ENCODE measurements at regions not wholly inside any gene's neighbourhood (a gene's known extent, or its start where the extent isn't known, plus 50 kb on each side); places are given as distances from the start of the nearest gene placed in this dataset.
"Not testable (repeated sequence)": the region's sequence is repeated elsewhere in the genome, so short reads cannot be mapped to it uniquely, and the experiment has no call there.

DNA sequence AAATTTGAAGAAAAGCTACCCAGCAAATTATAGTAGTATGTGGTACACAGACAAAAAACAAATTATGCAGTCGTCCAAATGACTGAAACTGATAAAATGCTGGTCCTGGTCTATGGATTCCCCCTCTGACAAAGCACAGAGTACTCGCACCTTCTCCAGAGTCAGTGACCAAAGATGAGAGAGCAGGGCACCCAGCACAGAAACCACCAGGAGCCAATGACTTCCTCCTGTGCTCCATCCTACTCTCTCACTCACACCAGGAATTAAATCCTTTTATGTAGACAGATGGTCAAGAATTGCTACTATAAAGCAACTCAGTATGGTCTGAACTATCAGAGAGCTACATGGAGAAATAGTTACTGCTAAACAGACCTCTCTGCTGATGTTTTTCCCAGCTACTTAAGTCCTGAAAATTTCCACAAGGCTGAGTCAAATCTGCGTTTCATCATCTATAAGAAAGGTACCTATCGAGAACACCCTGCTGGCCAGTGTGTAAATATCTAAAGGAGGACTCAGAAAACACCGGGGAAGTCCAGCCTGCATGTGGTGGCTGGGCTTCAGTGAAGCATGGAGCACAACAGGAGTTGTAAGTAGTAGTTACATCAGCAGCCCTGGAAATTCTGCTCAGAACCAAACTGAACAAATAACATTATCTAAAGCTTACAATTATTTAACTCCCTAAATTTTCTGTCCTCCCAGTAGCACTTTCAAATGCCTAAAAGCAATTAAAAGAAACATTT lies 84.5 kb upstream of the FBXO28 start:
- not testable (repeated sequence) for DNase-seq (ENCODE audit: low spot score)

DNA sequence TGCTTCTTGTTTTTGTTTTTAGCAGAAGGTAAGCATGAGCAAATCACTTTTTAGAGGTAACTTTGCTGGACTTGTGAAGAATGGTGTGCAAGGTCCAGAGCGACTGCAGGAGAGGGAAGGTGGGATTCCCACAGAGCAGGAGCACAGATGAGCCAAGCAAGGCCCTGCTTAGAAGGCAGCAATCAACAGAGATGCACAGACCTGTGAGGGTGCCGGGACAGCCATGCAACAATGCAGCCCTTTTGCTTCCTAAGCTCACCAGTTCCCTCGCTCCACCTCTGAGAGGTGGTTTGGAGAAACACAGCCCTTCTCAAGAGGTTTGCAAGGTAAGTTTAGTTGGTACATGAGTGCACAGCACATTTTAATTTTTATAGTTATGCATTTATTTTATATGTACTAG lies 85.1 kb upstream of the FBXO28 start:
- not testable (repeated sequence) for DNase-seq (ENCODE audit: low spot score)

DNA sequence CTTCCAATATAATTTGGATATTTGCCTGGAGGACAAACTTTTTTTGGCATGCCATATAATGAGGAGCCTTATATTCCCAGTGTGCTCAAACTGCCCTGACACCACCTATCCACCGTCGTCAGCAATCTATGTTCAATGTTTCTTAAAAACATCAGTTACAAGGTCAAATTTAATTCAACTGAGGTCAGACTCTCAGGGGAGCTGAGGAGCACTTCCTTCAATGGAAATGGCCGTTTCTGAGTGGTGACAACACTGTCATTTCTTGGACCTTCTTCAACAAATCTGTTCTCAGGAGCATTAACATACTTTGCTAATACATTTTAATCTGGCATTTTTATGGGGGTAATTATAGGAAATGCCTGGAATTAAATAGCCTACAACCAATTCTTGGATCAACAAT lies 90.8 kb upstream of the FBXO28 start:
- DNase-seq (ENCODE audit: low spot score), result not testable (repeated sequence)

DNA sequence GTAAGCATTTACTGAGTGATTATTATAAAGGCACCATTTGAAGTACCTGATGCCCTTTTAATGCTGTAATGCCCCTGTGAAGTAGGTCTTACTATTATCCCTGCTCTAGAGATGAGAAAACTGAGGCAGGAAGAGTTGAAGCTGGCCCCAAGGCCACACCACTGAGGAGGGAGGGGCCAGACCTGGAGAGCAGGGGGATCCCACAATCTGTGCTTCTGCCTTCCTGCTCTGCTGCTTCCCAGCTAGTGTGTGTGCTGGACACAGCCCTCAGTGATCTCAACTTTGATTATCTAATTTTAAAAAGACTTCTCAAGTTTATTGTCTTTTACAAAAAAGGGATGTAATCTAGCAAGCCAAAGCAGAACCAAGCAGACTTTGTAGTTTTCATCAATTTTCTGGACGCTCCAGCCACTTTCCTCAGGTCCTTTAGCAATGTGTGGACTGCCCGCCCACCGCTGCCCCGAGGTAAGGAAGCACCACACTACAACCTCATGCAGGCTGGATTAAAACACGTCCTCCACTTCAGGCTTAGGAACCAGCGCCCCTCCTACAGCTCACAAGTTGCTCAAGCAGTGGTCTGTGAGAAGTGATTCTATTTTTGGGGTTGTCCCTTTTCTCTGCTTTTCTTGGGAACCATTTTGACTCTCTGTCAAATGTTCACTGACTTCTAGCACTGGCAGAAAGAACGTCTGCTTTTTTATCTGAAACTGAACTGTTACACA lies 91.5 kb upstream of the FBXO28 start:
- DNase-seq (ENCODE audit: low spot score), result not testable (repeated sequence)

DNA sequence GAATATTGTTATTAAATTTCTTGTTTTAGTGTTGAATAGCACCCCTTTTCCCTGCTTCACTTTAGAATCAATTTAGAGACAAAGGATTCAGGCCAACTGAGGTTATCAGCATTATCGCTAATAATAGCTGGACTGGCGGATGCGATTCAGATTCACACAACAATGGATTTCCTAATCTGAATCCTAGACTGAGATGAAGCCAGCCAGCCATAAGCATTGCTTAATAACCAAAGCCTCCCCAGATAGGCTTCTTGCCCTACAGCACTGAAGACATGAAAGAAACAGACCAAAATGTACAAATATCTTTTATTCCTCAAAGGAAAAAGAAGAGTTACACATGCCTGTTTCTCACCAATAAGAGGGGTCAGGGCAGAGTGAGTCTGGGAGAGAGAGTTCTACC lies 94.0 kb upstream of the FBXO28 start:
- not testable (repeated sequence) for DNase-seq (ENCODE audit: low spot score)

DNA sequence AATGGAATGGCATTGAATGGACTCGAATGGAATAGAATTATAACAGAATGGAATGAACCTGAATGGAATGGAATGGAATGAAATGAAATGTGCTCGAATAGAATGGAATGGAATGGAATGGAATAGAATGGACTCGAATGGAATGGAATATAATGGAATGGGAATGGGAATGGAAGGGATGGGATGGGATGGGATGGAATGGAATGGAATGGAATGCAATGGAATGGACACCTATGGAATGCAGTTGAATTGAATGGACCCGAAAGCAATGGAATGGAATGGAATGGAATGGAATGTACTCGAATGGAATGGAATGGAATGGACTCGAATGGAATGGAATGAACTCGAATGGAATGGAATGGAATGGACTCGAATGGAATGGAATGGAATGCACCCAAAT lies 98.1 kb upstream of the FBXO28 start:
- not testable (repeated sequence) for DNase-seq (ENCODE audit: low spot score)

DNA sequence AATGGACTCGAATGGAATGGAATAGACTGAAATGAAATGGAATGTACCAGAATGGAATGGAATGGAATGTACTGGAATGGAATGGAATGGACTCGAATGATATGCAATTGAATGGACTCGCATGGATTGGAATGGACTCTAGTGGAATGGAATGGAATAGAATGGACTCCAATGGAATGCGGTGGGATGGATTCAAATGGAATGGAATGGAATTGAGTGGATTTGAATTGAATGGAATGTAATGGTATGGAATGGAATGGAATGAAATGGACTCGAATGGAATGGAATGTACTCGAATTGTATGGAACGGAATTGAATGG lies 99.6 kb upstream of the FBXO28 start:
- no peak for DNase-seq (ENCODE audit: low spot score)

DNA sequence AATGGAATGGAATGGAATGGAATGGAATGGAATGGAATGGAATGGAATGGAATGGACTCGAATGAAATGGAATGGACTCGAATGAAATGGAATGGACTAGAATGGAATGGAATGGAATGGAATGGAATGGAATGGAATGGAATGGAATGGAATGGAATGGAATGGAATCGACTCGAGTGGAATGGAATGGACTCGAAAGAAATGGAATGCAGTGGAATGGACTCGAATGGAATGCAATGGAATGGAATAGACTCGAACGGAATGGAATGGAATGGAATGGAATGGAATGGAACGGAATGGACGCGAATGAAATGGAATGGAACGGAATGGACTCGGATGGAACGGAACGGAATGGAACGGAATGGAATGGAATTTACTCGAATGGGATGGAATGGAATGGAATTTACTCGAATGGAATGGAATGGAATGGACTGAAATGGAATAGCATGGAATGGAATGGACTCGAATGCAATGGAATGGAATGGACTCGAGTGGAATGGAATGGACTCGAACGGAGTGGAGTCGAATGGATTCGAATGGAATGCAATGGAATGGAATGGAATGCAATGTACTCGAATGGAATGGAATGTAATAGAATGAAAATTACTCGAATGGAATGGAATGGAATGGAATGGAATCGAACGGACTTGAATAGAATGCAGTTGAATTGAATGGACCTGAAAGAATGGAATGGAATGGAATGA lies 100.1 kb upstream of the FBXO28 start:
- DNase-seq (ENCODE audit: low spot score), result not testable (repeated sequence)

DNA sequence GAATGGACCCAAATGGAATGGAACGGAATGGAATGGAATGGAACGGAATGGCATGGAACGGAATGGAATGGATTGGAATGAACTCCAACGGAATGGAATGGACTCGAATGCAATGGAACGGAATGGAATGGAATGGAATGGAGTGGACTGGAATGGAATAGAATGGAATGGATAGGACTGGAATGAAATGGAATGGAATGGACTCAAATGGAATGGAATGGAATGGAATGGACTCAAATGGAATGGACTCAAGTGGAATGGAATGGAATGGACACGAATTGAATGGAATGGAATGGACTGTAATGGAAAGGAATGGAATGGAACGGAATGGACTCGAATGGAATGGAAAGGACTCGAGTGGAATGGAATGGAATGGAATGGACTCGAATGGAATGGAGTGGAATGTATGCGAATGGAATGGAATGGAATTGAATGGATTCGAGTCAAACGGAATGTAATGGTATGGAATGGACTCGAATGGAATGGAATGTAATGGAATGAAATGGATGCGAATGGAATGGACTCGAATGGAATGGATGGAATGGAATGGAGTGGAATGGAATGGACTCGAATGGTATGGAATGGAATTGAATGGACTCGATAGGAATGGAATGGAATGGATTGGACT lies 101.0 kb upstream of the FBXO28 start:
- DNase-seq (ENCODE audit: low spot score), result not testable (repeated sequence)

DNA sequence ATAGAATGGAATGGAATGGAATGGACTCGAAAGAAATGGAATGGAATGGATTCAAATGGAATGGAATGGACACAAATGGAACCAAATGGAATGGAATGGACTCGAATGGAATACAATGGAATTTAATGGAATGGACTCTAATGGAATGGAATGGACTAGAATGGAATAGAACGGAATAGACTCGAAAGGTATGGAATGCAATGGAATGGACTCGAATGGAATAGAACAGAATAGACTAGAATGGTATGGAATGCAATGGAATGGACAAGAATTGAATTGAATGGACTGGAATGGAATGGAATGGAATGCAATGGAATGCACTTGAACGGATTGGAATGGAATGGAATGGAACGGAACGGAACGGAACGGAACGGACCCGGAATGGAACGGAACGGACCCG lies 101.7 kb upstream of the FBXO28 start:
- not testable (repeated sequence) for DNase-seq (ENCODE audit: low spot score)

DNA sequence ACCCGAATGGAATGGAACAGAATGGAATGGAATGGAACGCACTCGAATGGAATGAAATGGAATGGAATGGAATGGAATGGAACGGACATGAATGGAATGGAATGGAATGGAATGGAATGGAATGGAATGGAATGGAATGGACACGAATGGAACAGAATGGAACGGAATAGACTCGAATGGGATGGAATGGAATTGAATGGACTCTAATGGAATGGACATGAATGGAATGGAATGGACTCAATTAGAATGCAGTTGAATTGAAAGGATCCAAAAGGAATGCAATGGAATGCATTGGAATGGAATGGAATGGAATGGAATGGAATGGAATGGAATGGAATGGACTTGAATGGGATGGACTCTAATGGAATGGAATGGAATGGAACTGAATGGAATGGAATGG lies 102.2 kb upstream of the FBXO28 start:
- DNase-seq (ENCODE audit: low spot score), result not testable (repeated sequence)

DNA sequence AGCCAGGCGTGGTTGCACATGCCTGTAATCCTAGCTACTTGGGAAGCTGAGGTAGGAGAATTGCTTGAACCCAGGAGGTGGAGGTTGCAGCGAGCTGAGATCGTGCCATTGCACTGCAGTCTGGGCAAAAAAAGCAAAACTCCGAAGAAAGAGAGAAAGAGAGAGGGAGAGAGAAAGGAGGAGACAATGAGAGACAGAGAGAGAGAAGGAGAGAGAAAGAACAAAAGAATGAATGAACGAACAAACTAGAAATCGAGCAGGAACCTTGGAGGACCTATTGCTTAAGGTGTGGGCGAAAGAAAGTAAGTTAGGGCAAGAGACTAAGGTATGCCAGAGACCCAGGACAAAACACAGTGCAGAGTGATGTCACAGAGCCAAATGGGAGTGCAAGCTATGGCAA lies 102.8 kb upstream of the FBXO28 start:
- not testable (repeated sequence) for DNase-seq (ENCODE audit: low spot score)

DNA sequence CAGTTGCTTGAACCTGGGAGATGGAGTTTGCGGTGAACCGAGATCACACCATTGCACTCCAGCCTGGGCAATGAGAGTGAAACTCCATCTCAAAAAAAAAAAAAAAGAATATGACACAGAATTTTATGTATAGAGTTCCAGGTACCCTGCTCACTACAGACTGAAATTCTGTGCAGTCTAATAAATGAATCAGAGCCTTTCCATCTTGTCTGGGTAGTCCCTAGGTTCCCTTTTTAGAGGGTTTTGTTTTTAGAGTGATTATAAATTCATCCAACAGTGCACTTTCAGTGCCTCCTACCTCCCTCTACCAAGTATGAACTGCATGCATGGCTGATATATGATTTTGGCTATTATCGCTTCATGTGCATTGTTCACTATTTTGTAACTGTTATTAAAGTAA lies 107.9 kb upstream of the FBXO28 start:
- not testable (repeated sequence) for DNase-seq (ENCODE audit: low spot score)

DNA sequence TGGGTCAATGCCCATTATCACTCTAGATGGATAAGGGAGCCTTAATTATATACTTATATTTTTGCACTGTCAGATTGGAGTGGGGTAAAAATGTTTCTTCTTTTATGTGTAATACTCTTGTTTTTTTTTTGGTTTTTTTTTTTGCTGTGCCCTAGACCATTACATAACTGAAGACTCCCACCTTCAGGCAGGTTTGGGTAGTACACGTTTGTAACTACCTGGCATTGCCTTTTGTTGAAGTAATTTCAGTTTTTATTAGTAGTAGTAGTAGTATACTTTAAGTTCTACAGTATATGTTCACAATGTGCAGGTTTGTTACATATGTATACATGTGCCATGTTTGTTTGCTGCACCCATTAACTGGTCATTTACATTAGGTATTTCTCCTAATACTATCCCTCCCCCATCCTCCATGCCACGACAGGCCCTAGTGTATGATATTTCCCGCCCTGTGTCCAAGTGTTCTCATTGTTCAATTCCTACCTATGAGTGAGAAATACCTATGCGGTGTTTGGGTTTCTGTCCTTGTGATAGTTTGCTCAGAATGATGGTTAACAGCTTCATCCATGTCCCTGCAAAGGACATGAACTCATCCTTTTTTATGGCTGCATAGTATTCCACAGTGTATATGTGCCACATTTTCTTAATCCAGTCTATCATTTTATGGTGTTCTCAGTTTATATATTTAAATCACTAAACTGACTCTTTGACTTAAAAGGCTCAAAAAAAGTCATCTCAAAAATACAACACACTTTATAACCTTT lies 109.2 kb upstream of the FBXO28 start:
- DNase-seq (ENCODE audit: low spot score), result not testable (repeated sequence)

DNA sequence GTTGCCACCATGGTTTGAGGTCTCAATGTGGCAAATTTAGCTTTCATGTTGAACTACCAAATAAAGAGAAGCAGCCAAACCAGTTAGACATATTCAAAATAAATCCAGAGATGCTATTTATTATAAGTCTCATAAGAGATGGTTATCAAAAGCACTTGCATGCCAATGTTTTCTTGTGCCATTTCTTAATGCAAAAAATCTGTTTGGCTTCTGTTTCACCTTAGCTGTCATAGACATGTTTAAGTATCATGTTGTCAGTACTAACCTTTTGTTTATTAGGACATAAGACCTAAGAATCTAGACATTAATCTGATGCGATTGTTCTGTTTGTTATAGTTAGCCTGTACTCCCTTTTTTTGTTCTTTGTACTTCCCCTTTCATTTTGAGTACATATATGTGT lies 110.0 kb upstream of the FBXO28 start:
- DNase-seq (ENCODE audit: low spot score), result not testable (repeated sequence)

DNA sequence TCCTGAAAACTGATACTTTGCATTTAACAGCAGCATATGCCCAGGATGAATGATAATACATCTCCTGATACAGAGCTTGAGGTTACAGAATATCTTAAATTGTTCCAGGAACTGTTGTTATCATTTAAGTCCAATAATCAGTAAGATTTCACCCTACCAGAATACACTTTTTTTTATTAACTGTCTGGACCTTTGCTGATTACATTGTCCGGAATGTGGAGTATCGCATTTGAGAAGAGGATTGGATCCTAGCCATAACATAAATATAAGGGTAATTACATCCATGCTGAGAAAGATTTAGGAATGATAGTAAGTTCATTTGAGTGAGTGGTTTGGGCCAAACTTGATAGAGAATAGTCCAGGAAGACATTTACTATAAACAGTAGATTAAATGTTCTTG lies 112.2 kb upstream of the FBXO28 start:
- DNase-seq (ENCODE audit: low spot score), result not testable (repeated sequence)

DNA sequence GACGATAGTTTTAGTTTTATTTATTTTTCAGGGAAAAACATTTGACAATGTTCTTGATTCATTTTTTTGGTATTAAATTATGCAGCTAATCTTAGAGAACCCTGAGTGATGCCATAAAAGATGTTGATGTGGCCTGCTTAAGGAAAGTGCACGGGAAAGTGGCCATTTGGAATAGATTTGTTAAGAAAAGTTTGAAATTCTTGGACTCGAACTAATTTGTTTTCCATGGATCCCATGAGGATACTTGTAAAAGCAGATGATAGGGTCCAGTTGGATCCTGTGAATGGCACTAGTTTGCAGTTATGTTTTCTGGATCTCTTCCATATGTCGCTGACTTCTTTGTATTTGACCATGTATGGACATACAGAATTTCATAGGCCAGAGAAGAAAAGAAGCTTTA lies 114.2 kb upstream of the FBXO28 start:
- not testable (repeated sequence) for DNase-seq (ENCODE audit: low spot score)

DNA sequence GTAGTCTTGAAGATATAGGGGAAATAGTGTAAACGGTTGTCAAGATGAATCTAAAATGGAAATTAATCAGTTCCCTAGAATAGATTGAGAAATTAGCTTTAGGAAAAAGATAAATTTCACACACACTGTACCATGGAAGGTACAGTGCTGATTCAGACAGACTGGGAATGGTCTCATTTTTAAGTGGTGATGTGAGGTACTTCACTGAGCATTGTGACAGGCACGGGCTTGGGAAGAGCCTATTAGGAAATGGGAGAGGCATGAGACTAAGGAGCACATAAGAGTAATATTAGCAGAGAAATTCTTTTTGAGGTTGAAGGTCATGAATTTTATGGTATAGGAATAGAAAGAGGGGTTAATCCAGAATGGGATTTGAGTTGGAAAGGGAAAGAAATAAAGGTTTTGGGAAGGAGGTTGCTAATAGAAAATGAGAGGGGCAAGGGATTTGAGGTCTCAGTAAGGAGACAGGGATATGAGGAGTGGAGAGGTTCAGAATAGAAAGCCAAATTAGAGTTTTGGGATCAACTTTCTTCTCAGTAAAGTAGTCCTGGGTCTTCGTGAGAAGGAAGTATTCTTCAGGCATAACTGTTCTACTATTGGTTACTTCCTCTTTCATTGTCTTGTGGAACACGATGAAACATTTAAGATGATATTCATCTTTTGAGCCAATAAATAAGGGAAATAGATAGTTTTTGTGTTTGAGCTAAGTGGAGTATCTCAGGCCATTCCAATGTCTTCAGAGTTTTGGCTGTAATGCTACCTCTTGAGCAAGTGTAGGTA lies 115.0 kb upstream of the FBXO28 start:
- DNase-seq (ENCODE audit: low spot score), result not testable (repeated sequence)

DNA sequence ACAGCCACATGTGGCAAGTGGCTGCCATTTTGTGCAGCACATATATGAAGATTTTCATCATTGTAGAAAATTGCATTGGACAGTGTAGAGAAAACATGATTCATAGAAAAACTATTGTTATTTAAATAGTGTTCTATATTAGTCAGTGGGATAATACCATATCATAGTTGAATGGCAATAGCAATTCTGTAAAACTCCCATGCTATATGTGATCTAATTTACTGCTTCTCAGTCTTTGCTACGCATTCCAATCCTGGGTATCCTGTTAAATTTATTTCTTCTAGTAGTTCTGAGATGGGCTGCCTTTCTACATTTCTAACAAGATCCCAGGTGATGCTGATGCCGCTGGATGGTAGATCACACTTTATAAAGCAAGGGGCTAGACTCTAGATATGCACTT lies 117.5 kb upstream of the FBXO28 start:
- DNase-seq (ENCODE audit: low spot score), result not testable (repeated sequence)

DNA sequence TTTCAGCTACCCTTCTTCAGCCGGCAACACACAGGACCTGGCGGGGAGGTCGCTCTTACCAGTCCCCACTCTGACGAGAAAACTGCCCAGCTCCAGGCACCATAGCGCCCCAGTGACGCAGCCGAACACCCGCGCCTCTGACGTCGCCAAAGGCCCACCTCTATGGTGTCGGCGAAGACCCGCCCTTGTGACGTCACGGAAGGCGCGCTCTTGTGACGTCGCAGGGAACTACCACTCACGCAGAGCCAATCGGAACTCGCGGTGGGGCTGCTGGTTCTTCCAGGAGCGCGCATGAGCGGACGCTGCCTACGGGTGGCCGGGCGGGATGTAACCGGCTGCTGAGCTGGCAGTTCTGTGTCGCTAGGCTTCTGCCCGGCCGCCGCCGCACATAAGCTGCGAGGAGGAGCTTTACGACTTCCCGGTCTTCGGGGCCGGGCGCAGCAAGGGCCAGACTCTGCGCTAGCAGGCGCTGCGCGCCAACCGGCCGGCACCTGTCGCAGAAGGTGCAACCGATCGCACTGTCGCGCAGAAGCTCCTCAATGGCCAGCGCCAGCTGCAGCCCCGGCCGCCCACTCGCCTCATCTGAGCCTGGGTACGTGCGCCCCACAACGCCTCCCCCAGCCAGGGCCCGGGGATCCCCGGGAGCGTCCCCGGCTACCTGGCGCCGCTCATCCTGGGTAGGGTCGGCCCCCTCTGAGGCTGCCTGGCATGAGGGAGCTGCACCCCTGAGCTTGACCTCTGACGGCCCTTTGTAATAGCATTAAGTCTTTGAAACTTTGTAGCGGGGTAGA lies 121.3 kb upstream of the FBXO28 start:
- peak; percentile 100 for DNase-seq (ENCODE audit: low spot score)
